ENCODE measurements at regions not wholly inside any gene's neighbourhood (a gene's known extent, or its start where the extent isn't known, plus 50 kb on each side); places are given as distances from the start of the nearest gene placed in this dataset.

- no peak for DNase-seq
- H3K27ac ChIP-seq (ENCODE audit: low read length) = no peak overlapping the region
- no peak overlapping the region for H3K4me2 ChIP-seq (ENCODE audit: low read depth, low read length, poor library complexity, severe bottlenecking)
- H4K20me1 ChIP-seq (ENCODE audit: insufficient read depth, low read depth, low read length) = no peaks in the 10 kb centered on the region
- no peaks in the 10 kb centered on the region for H3K27me3 ChIP-seq (ENCODE audit: low read length)
- no peak overlapping the region for H3K4me3 ChIP-seq (ENCODE audit: low read length)
- no peaks in the 10 kb centered on the region for H3K36me3 ChIP-seq (ENCODE audit: insufficient read depth, low read length)
- no peak overlapping the region for H3K9ac ChIP-seq (ENCODE audit: low read length)
- H3K9me2 ChIP-seq (replicated peaks; ENCODE audit: insufficient read depth, low read length) = no peaks in the 10 kb centered on the region
- H2AFZ ChIP-seq (ENCODE audit: low read length) = no peak overlapping the region
- H3K9me3 ChIP-seq (ENCODE audit: low read length) = peaks cover 13% of the 10 kb centered on the region
- no peaks in the 10 kb centered on the region for H3K79me2 ChIP-seq (ENCODE audit: low read length)
- H3K4me1 ChIP-seq (ENCODE audit: low read length) = no peaks in the 10 kb centered on the region
These were observed 446.9 kb downstream of the GRXCR1 start for GRCh38 chr4:43339435-43339834.

GRCh38 chr4:43341741-43342140 is 449.2 kb downstream of the GRXCR1 start:
- H2AFZ ChIP-seq (ENCODE audit: low read length) = no peak overlapping the region
- no peaks in the 10 kb centered on the region for H3K4me1 ChIP-seq (ENCODE audit: low read length)
- no peak for DNase-seq
- H3K27ac ChIP-seq (ENCODE audit: low read length) = no peak overlapping the region
- H3K9me3 ChIP-seq (ENCODE audit: low read length) = peaks cover 11% of the 10 kb centered on the region
- H3K9ac ChIP-seq (ENCODE audit: low read length) = no peak overlapping the region
- H3K4me2 ChIP-seq (ENCODE audit: low read depth, low read length, poor library complexity, severe bottlenecking) = no peak overlapping the region
- no peak overlapping the region for H3K4me3 ChIP-seq (ENCODE audit: low read length)
- H3K27me3 ChIP-seq (ENCODE audit: low read length) = no peaks in the 10 kb centered on the region
- H3K9me2 ChIP-seq (replicated peaks; ENCODE audit: insufficient read depth, low read length) = no peaks in the 10 kb centered on the region
- no peaks in the 10 kb centered on the region for H3K79me2 ChIP-seq (ENCODE audit: low read length)
- no peaks in the 10 kb centered on the region for H3K36me3 ChIP-seq (ENCODE audit: insufficient read depth, low read length)
- no peaks in the 10 kb centered on the region for H4K20me1 ChIP-seq (ENCODE audit: insufficient read depth, low read depth, low read length)

GRCh38 chr4:43343298-43343697 is 450.8 kb downstream of the GRXCR1 start:
- Histone ChIP-seq H3K4me3 (ENCODE audit: low read length) (no peak overlapping the region), H3K79me2 (ENCODE audit: low read length) (no peaks in the 10 kb centered on the region), H4K20me1 (ENCODE audit: insufficient read depth, low read depth, low read length) (no peaks in the 10 kb centered on the region), H3K4me2 (ENCODE audit: low read depth, low read length, poor library complexity, severe bottlenecking) (no peak overlapping the region), H3K9ac (ENCODE audit: low read length) (no peak overlapping the region), H3K9me2 (replicated peaks; ENCODE audit: insufficient read depth, low read length) (no peaks in the 10 kb centered on the region), H3K4me1 (ENCODE audit: low read length) (no peaks in the 10 kb centered on the region), H3K36me3 (ENCODE audit: insufficient read depth, low read length) (no peaks in the 10 kb centered on the region), H3K27me3 (ENCODE audit: low read length) (no peaks in the 10 kb centered on the region), H3K27ac (ENCODE audit: low read length) (no peak overlapping the region), H2AFZ (ENCODE audit: low read length) (no peak overlapping the region), H3K9me3 (ENCODE audit: low read length) (peaks cover 14% of the 10 kb centered on the region)
- no peak for DNase-seq

DNA sequence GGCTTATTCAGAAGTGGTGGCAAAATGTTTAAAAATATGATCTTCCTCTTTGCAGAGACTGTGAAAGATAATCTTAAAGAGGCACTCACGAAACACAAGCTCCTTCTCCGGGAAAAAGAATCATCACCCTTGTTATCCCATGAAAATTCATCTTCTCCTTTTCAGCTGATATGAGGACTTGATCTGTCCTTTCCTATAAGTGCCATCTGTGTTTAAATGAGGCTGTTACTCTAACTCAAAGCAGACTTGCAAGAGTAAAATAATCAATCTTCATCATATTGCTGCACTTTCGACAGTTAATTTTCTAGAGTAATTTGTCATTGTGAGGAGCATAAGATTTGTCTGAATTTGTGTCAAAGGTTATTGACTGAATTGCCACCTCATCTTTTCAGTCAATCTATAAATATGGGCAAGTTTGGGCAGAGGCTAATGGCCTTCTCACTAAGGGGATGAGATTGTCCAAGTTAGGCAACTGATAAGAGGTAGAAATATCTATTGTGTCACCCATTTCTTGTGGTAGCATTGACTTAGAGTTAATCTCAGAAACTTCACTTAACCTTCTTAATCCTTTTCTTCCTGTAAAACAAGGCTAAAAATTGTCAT is 452.9 kb downstream of the GRXCR1 start:
- H3K9me2 ChIP-seq (replicated peaks; ENCODE audit: insufficient read depth, low read length) = no peaks in the 10 kb centered on the region
- no peaks in the 10 kb centered on the region for H3K36me3 ChIP-seq (ENCODE audit: insufficient read depth, low read length)
- no peaks in the 10 kb centered on the region for H3K27me3 ChIP-seq (ENCODE audit: low read length)
- H3K9ac ChIP-seq (ENCODE audit: low read length) = no peak overlapping the region
- H4K20me1 ChIP-seq (ENCODE audit: insufficient read depth, low read depth, low read length) = no peaks in the 10 kb centered on the region
- H3K79me2 ChIP-seq (ENCODE audit: low read length) = no peaks in the 10 kb centered on the region
- H3K9me3 ChIP-seq (ENCODE audit: low read length) = peaks cover 6% of the 10 kb centered on the region; the same call in 1 of the 2 replicates
- no peaks in the 10 kb centered on the region for H3K4me1 ChIP-seq (ENCODE audit: low read length)
- no peak overlapping the region for H2AFZ ChIP-seq (ENCODE audit: low read length)
- no peak for DNase-seq
- H3K27ac ChIP-seq (ENCODE audit: low read length) = no peak overlapping the region
- H3K4me2 ChIP-seq (ENCODE audit: low read depth, low read length, poor library complexity, severe bottlenecking) = no peak overlapping the region
- H3K4me3 ChIP-seq (ENCODE audit: low read length) = no peak overlapping the region

GRCh38 chr4:43348591-43348990 is 456.1 kb downstream of the GRXCR1 start:
- DNase-seq = no peak
- H3K9me3 ChIP-seq (ENCODE audit: low read length) = peaks cover 17% of the 10 kb centered on the region; the same call in 1 of the 2 replicates
- H3K4me3 ChIP-seq (ENCODE audit: low read length) = no peak overlapping the region
- no peak overlapping the region for H3K9ac ChIP-seq (ENCODE audit: low read length)
- no peaks in the 10 kb centered on the region for H3K9me2 ChIP-seq (replicated peaks; ENCODE audit: insufficient read depth, low read length)
- no peaks in the 10 kb centered on the region for H4K20me1 ChIP-seq (ENCODE audit: insufficient read depth, low read depth, low read length)
- no peaks in the 10 kb centered on the region for H3K27me3 ChIP-seq (ENCODE audit: low read length)
- H3K4me1 ChIP-seq (ENCODE audit: low read length) = no peaks in the 10 kb centered on the region
- no peak overlapping the region for H3K27ac ChIP-seq (ENCODE audit: low read length)
- H3K36me3 ChIP-seq (ENCODE audit: insufficient read depth, low read length) = no peaks in the 10 kb centered on the region
- no peak overlapping the region for H3K4me2 ChIP-seq (ENCODE audit: low read depth, low read length, poor library complexity, severe bottlenecking)
- H2AFZ ChIP-seq (ENCODE audit: low read length) = no peak overlapping the region
- H3K79me2 ChIP-seq (ENCODE audit: low read length) = no peaks in the 10 kb centered on the region

DNA sequence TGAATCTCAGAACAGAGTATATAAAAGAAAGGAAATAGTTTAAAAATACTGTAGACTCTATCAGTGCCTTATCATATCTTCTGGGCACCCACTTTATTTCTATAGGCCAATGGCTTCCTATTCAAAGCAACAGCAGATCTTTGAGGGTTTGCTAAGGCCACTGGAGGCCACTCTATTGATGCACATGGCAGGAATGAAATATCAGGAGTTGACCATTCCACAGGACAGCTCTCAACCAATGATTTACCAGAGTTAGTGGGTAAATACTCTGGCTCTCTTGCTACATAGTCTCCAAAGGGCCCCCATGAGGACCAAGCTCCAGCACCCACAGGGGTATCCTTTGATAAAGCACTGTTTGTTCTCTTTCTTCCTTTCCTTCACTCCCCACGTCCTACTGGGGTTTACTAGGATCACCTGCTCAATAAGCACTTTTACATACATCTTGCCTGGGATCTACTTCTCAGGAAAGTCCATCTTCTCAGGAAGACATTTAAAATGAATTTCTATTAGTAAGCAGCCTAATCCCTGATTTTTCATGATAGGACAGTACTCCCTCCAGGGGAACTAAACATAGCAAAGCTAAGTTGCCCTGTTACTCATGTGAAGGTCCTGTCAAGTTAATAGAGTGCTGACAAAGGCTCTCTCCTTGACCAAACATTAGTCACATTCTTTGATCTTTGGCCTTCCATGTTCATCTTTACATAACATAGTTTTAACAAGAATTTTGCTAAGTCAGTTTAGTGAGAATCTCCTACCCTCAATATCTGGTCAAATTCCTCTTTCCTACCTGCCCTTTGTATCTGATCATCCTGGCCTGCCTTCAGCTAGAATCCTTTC is 459.7 kb downstream of the GRXCR1 start:
- Histone ChIP-seq H4K20me1 (ENCODE audit: insufficient read depth, low read depth, low read length) (no peaks in the 10 kb centered on the region), H3K4me1 (ENCODE audit: low read length) (no peaks in the 10 kb centered on the region), H3K9me2 (replicated peaks; ENCODE audit: insufficient read depth, low read length) (no peaks in the 10 kb centered on the region), H3K4me3 (ENCODE audit: low read length) (no peak overlapping the region), H2AFZ (ENCODE audit: low read length) (no peak overlapping the region), H3K27ac (ENCODE audit: low read length) (no peak overlapping the region), H3K9ac (ENCODE audit: low read length) (no peak overlapping the region), H3K4me2 (ENCODE audit: low read depth, low read length, poor library complexity, severe bottlenecking) (no peak overlapping the region), H3K36me3 (ENCODE audit: insufficient read depth, low read length) (no peaks in the 10 kb centered on the region), H3K27me3 (ENCODE audit: low read length) (no peaks in the 10 kb centered on the region), H3K9me3 (ENCODE audit: low read length) (peaks cover 17% of the 10 kb centered on the region; the same call in 1 of the 2 replicates), H3K79me2 (ENCODE audit: low read length) (no peaks in the 10 kb centered on the region)
- no peak for DNase-seq

GRCh38 chr4:43352859-43353258 is 460.3 kb downstream of the GRXCR1 start:
- Histone ChIP-seq H3K4me1 (ENCODE audit: low read length) (no peaks in the 10 kb centered on the region), H3K9ac (ENCODE audit: low read length) (no peak overlapping the region)

GRCh38 chr4:43353552-43353951 is 461.0 kb downstream of the GRXCR1 start:
- H4K20me1 ChIP-seq (ENCODE audit: insufficient read depth, low read depth, low read length) = no peaks in the 10 kb centered on the region
- H3K9me3 ChIP-seq (ENCODE audit: low read length) = peaks cover 11% of the 10 kb centered on the region; the same call in 1 of the 2 replicates
- no peaks in the 10 kb centered on the region for H3K9me2 ChIP-seq (replicated peaks; ENCODE audit: insufficient read depth, low read length)
- no peaks in the 10 kb centered on the region for H3K79me2 ChIP-seq (ENCODE audit: low read length)
- H3K27ac ChIP-seq (ENCODE audit: low read length) = no peak overlapping the region
- no peak overlapping the region for H2AFZ ChIP-seq (ENCODE audit: low read length)
- no peak overlapping the region for H3K4me2 ChIP-seq (ENCODE audit: low read depth, low read length, poor library complexity, severe bottlenecking)
- H3K4me1 ChIP-seq (ENCODE audit: low read length) = no peaks in the 10 kb centered on the region
- no peak overlapping the region for H3K4me3 ChIP-seq (ENCODE audit: low read length)
- H3K27me3 ChIP-seq (ENCODE audit: low read length) = no peaks in the 10 kb centered on the region
- H3K36me3 ChIP-seq (ENCODE audit: insufficient read depth, low read length) = no peaks in the 10 kb centered on the region
- DNase-seq = no peak
- no peak overlapping the region for H3K9ac ChIP-seq (ENCODE audit: low read length)

More at GRCh38 chr4:43352859-43353258, 460.3 kb downstream of the GRXCR1 start:
- Histone ChIP-seq H3K4me2 (ENCODE audit: low read depth, low read length, poor library complexity, severe bottlenecking) (no peak overlapping the region), H3K9me3 (ENCODE audit: low read length) (peaks cover 13% of the 10 kb centered on the region; the same call in 1 of the 2 replicates), H3K27ac (ENCODE audit: low read length) (no peak overlapping the region), H3K27me3 (ENCODE audit: low read length) (no peaks in the 10 kb centered on the region), H3K36me3 (ENCODE audit: insufficient read depth, low read length) (no peaks in the 10 kb centered on the region), H3K9me2 (replicated peaks; ENCODE audit: insufficient read depth, low read length) (no peaks in the 10 kb centered on the region), H4K20me1 (ENCODE audit: insufficient read depth, low read depth, low read length) (no peaks in the 10 kb centered on the region), H3K79me2 (ENCODE audit: low read length) (no peaks in the 10 kb centered on the region), H3K4me3 (ENCODE audit: low read length) (no peak overlapping the region), H2AFZ (ENCODE audit: low read length) (no peak overlapping the region)
- DNase-seq = no peak
